Neural crest cell (in vitro differentiated cells): ENCODE measurements at regions not wholly inside any gene's neighbourhood (a gene's known extent, or its start where the extent isn't known, plus 50 kb on each side); places are given as distances from the start of the nearest gene placed in this dataset.

Experiments used
- DNase-seq: peaks from one replicate; pipeline ENCODE4 v3.0.0; 2021; ENCODE audit warnings: low read depth, mixed read lengths, low spot score
- H3K27ac Mint-ChIP-seq: one replicate; pipeline ENCODE4 v1.8.0; 2021; ENCODE audit warnings: mild to moderate bottlenecking, mixed read lengths; ENCODE audit not compliant: unreplicated experiment
- H3K27me3 Mint-ChIP-seq: 2 replicates; pipeline ENCODE4 v1.8.0; 2021; ENCODE audit warnings: low read depth, mild to moderate bottlenecking, mixed read lengths
- H3K36me3 Mint-ChIP-seq: 2 replicates; pipeline ENCODE4 v1.8.0; 2021; ENCODE audit warnings: low read depth, mild to moderate bottlenecking, mixed read lengths
- H3K4me1 Mint-ChIP-seq: 2 replicates; pipeline ENCODE4 v1.8.0; 2021; ENCODE audit warnings: mixed read lengths
- H3K4me3 Mint-ChIP-seq: one replicate; pipeline ENCODE4 v1.8.0; 2021; ENCODE audit warnings: mild to moderate bottlenecking, mixed read lengths
- H3K9me3 Mint-ChIP-seq: 2 replicates; pipeline ENCODE4 v1.8.0; 2021; ENCODE audit warnings: mixed read lengths
- CTCF ChIP-seq: fragments of 200-600 bp; sonication (generic); conservative IDR thresholded peaks from 2 replicates; pipeline ENCODE4 v1.5.0; 2021; ENCODE audit warnings: antibody characterized with exemption, mild to moderate bottlenecking

- TF ChIP-seq CTCF, result no peak
- H3K4me3 Mint-ChIP-seq, result no peak overlapping the region
- peaks cover 6% of the 10 kb centered on the region for H3K4me1 Mint-ChIP-seq
- no peak overlapping the region for H3K27ac Mint-ChIP-seq
- no peaks in the 10 kb centered on the region for H3K27me3 Mint-ChIP-seq
- peaks cover 8% of the 10 kb centered on the region for H3K9me3 Mint-ChIP-seq
- no peaks in the 10 kb centered on the region for H3K36me3 Mint-ChIP-seq
- DNase-seq, result no peak
Observed at GRCh38 chr6:91135406-91136103, 548.7 kb upstream of the MAP3K7 start.

- Mint-ChIP-seq H3K4me3 (no peak overlapping the region), H3K9me3 (peaks cover 8% of the 10 kb centered on the region), H3K27ac (no peak overlapping the region), H3K4me1 (peaks cover 3% of the 10 kb centered on the region), H3K27me3 (no peaks in the 10 kb centered on the region), H3K36me3 (no peaks in the 10 kb centered on the region)
- no peak for DNase-seq
- TF ChIP-seq CTCF, result no peak
Observed at GRCh38 chr6:91132461-91132860, 545.6 kb upstream of the MAP3K7 start.

- no peaks in the 10 kb centered on the region for H3K27me3 Mint-ChIP-seq
- no peak for TF ChIP-seq CTCF
Observed at GRCh38 chr6:91130126-91130525, 543.3 kb upstream of the MAP3K7 start.

GRCh38 chr6:91127752-91128151 lies 540.9 kb upstream of the MAP3K7 start:
- H3K4me1 Mint-ChIP-seq, result no peaks in the 10 kb centered on the region
- no peak overlapping the region for H3K4me3 Mint-ChIP-seq
- no peak overlapping the region for H3K27ac Mint-ChIP-seq
- H3K36me3 Mint-ChIP-seq, result no peaks in the 10 kb centered on the region
- no peak for TF ChIP-seq CTCF
- DNase-seq, result no peak
- peaks cover 7% of the 10 kb centered on the region for H3K9me3 Mint-ChIP-seq
- no peaks in the 10 kb centered on the region for H3K27me3 Mint-ChIP-seq

More at GRCh38 chr6:91130126-91130525, 543.3 kb upstream of the MAP3K7 start:
- Mint-ChIP-seq H3K4me1 (no peaks in the 10 kb centered on the region), H3K27ac (no peak overlapping the region), H3K4me3 (no peak overlapping the region), H3K36me3 (no peaks in the 10 kb centered on the region), H3K9me3 (peaks cover 7% of the 10 kb centered on the region)
- no peak for DNase-seq

- H3K27me3 Mint-ChIP-seq, result no peaks in the 10 kb centered on the region
- no peaks in the 10 kb centered on the region for H3K4me1 Mint-ChIP-seq
- DNase-seq, result no peak
- no peak for TF ChIP-seq CTCF
- no peak overlapping the region for H3K4me3 Mint-ChIP-seq
- no peak overlapping the region for H3K27ac Mint-ChIP-seq
- H3K9me3 Mint-ChIP-seq, result peaks cover 2% of the 10 kb centered on the region
- H3K36me3 Mint-ChIP-seq, result no peaks in the 10 kb centered on the region
Observed at GRCh38 chr6:91126876-91127275, 540.0 kb upstream of the MAP3K7 start.
